Right hindlimb (tissue), 1 donor: ENCODE measurements at regions not wholly inside any gene's neighbourhood (a gene's known extent, or its start where the extent isn't known, plus 50 kb on each side); places are given as distances from the start of the nearest gene placed in this dataset.

Experiments used
- DNase-seq: peaks from one replicate; pipeline ENCODE4 v3.0.0-alpha.2; 2018

- peak; percentile 47 for DNase-seq
Observed at GRCh38 chr11:113553235-113553634, 78.0 kb upstream of the DRD2 start.

- no peak for DNase-seq
Observed at GRCh38 chr11:113552271-113552670, 77.1 kb upstream of the DRD2 start.

- DNase-seq: no peak
Observed at GRCh38 chr11:113551645-113552044, 76.4 kb upstream of the DRD2 start.

GRCh38 chr11:113549611-113550578 is 74.7 kb upstream of the DRD2 start:
- no peak for DNase-seq

GRCh38 chr11:113549061-113549460 is 73.9 kb upstream of the DRD2 start:
- DNase-seq: no peak

- no peak for DNase-seq
Observed at GRCh38 chr11:113547739-113548138, 72.5 kb upstream of the DRD2 start.

- DNase-seq: no peak
Observed at GRCh38 chr11:113546757-113547507, 71.7 kb upstream of the DRD2 start.

GRCh38 chr11:113542420-113542819 is 67.2 kb upstream of the DRD2 start:
- DNase-seq: no peak

- no peak for DNase-seq
Observed at GRCh38 chr11:113540416-113541330, 65.5 kb upstream of the DRD2 start.

GRCh38 chr11:113538451-113539412 is 63.5 kb upstream of the DRD2 start:
- DNase-seq: no peak

- DNase-seq: no peak
Observed at GRCh38 chr11:113534625-113535024, 59.4 kb upstream of the DRD2 start.

- DNase-seq: no peak
Observed at GRCh38 chr11:113533425-113533698, 58.2 kb upstream of the DRD2 start.

GRCh38 chr11:113532697-113533424 is 57.7 kb upstream of the DRD2 start:
- peak; percentile 66 for DNase-seq

GRCh38 chr11:113531575-113532451 is 56.6 kb upstream of the DRD2 start:
- no peak for DNase-seq

GRCh38 chr11:113531083-113531482 is 55.9 kb upstream of the DRD2 start:
- DNase-seq: no peak

- no peak for DNase-seq
Observed at GRCh38 chr11:113529606-113530005, 54.4 kb upstream of the DRD2 start.

- DNase-seq: no peak
Observed at GRCh38 chr11:113528982-113529381, 53.8 kb upstream of the DRD2 start.

- no peak for DNase-seq
Observed at GRCh38 chr11:113526521-113526920, 51.3 kb upstream of the DRD2 start.
